GM21529 (cell line): ENCODE measurements at regions not wholly inside any gene's neighbourhood (a gene's known extent, or its start where the extent isn't known, plus 50 kb on each side); places are given as distances from the start of the nearest gene placed in this dataset.
"Not testable (repeated sequence)": the region's sequence is repeated elsewhere in the genome, so short reads cannot be mapped to it uniquely, and the experiment has no call there.

ENCODE experiments used
- ATAC-seq: cut with Tn5 transposase; IDR thresholded peaks from one replicate; pipeline ENCODE4 v1.9.1; 2021; ENCODE audit not compliant: unreplicated experiment

DNA sequence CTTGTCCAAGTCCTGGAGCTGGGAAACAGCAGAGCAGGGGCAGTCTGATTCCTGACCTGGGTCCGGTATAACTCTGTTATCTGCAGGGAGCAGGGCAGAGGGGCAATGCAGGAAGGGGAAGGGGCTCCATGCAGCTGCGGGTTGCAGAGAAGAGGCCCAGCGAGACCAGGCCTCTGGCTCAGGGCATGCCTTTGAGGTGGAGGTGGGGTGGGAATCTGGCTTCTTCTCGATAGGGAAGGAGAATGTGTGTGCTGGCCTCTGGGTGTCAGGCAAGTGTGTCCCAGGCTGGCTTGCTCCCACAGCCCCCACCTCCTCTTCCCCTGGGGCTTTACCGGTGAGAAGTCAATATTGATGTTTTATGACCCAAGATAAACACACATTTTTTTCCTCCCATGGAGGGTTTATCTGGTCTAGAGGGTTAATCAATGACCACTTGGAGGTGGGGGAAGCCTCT lies 187.1 kb upstream of the HAAO start:
- ATAC-seq = no peak

DNA sequence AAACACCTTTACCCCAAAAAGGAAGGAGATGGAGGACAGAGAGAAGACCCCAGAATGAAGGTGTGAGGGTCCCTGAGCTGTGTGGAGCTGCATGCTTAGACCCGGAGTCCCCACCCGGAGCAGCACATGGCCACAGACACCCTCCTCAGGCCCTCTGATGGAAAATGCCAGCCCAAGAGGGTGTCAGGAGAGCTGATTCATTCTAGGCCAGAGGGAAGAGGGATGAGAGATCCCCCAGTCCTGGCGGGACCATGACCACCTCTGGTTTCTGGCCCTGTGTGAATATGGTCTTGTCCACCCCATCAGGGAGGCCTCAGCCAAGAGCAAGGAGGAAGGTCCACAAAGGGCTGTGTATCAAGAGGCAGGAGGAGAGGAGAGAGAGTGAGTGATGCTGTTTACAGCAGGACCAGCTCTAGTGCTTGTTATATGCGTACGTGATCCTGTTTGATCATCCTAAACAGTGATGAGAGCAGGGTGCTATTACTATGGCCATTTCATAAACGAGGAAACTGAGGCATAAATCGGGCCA lies 186.6 kb upstream of the HAAO start:
- ATAC-seq = no peak

DNA sequence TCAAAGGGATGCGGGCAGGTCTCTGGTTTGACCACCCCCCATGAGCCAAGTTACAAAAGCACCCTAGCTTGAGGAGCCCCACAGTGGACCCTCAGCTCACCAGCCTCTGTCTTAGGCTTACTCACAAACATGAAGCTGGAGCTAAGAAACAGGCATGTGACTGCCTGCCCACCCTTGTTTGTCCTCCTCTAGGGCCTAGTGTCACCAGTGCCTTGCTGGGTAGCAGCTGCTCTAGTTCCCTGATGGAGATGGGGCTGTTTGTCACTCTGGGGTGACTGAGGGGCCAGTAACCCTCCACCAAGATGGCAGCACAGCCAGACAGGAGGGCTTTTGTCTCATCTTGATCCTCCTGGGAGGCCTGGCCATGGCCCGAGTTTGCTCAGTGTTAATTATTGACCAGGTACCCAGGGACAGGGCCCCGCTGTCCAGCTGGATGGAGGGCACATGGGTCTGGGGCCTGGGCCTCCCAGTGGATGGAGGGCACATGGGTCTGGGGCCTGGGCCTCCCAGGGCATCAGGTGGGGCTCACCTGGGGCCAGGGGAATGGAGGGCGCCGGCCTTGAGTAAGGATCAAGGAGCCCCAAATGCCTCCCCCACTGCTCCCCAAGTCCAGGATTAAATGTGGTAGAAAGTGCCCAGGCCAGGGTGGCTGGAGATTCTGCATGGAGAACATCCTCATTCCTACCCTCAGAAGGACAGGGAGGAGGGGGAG lies 185.9 kb upstream of the HAAO start:
- no peak for ATAC-seq

DNA sequence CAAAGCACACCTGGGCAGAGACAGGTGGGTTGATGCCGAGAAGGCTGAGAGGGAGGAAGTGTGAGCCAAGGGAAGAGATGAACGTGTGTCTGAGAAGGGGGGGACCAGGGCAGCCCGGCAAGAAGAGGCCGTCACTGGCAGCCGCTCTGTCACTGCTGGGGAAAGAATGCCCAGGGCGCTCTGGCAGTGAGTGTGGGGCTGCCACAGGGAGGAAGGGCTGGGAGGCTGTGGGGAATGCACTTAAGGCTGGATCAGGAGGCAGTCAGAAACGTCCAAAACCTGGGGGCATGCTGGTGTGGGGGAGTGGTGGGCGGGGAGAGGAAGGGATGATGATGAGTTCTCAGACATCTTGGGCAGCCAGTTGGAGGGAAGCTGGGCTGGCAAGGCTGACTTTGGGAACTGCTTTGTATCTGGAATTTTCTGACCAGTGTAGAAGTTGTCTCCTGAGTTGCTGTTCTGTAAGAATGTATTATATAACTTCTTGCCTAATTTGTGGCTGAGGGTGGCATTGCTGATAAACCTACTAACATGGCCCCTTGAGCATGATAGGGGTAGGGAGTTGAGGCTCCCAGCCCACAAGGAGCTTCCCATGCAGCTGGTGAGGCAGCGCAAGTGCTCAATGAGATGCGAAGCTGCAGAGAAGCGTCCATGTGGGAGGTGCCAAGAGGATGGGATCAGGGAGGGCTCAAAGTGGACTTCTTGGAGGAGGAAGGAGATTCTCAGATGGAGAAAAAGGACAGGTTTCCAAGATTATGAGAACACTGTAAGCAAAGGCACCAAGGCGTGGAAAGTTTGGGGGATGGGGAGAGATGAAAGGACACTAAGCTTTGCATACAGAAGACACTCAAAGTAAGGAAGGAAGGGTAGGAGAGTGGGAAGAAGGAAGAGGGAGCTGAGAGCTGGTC lies 185.1 kb upstream of the HAAO start:
- ATAC-seq = no peak

DNA sequence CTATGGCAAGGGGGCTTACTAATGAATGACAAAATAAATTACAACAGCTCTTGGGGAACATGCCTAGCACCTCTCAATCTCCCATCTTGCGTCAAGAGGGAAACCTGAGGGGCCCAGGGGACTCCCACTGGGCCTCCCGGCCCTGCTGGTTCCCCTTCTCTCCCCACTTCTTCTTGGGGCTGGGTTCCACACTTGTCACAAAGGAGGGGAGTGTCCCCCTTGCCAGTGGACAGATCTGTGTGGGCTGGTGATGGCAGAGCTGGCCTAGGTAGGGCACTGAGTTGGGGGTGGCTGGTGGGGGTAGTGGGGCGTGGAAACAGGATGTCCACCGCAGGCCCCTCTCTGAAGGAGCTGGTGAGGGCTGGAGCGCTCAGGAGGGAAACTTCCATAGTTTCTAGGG lies 184.0 kb upstream of the HAAO start:
- ATAC-seq = no peak

GRCh38 chr2:42974721-42975717 lies 182.6 kb upstream of the HAAO start:
- no peak for ATAC-seq

DNA sequence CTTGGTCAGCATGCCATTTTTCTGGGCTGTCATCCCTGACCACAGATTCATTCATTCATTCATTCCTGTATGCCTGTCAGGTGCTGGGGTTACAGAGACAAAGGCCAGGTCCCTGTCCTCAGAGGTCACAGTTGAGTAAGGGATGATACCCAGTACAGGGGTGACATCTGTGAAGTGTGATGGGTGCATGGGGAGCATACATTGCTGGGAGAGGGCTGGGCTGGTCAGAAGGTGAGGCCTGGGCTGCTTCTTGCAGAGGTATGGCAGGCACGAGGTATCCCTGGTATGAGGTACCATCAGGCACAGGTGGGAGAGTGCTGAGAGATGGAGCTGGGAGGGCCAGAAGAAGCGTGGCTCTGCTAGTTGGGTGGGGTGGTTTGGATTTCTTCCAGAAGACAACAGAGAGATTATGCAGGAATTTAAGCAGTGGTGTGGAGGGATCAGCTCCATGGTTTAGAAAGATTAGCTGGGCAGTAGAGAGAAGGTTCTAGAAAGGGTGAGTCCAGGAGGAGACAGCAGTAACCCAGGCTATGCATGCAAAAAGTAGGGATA lies 181.9 kb upstream of the HAAO start:
- ATAC-seq = no peak

DNA sequence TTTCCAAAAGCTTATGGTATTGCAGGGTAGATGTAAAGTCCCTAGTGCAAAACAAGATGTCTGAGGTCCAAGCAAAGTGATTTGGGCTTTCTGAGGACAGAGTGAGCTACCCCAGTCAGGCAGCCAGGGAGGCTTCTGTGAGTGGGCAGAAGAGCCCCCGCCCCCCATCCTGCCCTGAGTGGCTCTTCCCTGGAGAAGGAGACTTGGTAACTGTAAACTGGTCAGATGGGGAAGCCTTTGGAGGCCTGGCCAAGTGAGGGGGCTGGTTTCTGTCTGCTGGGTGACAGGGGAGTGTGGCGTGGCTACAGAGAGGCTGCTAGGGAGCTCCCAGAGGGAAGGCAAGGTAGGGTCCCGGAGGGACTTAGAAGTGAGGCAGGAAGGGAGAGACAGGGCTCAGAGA lies 181.3 kb upstream of the HAAO start:
- ATAC-seq = no peak

- ATAC-seq = not testable (repeated sequence)
Measured at GRCh38 chr2:42972933-42973516, 180.6 kb upstream of the HAAO start.

DNA sequence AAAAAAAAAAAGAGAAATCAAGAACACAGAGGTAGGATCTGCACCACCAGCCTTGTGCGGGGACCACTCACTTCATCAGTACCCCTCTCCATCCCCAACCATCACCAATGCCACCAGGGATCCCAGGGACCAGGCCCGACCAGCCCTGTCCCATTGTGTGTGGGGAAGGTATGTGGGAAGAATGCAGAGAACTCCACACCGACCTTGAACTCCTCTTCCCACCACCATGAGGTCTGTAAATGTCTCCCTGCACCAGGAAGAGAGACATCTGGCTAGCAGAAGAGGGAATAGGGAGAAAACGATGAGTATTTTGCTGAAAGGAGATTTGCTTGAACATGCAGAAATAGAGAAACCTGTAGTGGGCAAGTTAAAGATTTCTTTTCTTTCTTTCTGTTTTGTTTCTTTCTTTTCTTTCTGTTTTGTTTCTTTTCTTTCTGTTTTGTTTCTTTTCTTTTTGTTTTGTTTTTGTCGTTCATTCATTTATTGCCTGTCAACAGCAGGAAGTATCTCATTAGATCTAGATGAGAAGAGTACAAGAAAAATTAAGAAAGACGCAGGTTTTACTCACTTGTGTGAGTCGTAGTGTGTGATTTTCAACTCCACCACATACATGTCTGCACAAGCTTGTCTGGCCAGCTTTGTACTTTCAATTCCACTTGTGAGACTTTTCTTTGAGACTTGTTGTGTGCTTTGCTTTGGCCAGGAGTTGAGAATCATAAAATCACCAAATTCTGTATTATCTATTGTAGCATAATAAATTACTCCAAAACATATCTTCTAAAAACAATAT lies 179.8 kb upstream of the HAAO start:
- no peak for ATAC-seq

- no peak for ATAC-seq
Measured at GRCh38 chr2:42971381-42971780, 179.0 kb upstream of the HAAO start.

GRCh38 chr2:42970151-42970550 lies 177.8 kb upstream of the HAAO start:
- no peak for ATAC-seq

DNA sequence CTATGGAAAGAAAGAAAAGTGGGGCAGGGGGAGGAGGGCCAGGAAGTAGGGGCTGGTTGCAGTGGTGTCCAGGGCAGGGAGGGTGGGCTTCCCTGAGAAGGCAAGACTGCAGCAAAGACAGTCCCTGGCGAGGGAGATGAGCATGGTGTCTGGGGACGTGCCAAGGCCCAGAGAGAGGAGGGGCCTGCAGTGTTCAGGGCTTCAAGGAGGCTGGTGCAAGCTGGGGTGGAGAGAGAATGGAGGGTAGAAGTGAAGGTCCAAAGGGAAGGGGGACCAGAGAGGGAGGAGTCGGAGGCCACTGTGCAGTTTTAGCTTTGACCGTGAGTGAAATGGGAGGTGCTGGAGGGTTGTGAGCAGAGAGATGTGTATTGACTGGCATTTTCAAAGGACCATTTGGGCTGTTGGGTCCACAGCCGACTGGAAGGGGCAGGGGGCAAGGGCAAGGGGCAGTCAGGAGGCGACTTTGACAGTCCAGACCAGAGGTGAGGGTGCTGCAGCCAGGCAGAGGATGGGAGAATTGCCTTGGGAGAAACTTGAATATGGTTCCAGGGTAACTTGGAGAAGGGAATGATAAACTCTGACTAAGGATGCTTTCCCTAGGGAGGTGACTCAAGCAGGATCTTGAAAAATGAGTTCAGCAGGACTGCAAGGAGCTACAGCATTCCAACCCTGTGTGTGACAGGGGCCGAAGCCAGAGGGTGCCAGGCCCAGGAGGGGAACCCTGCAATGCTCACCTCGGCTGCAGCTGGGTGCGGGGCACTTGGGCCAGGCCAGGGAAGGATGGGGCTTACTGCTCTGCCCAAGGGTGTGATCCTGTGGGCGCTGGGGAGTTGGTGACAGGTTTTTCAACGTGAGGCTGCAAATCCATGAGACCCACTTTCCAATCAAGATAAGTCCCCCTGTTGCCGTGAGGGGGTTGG lies 177.1 kb upstream of the HAAO start:
- no peak for ATAC-seq

DNA sequence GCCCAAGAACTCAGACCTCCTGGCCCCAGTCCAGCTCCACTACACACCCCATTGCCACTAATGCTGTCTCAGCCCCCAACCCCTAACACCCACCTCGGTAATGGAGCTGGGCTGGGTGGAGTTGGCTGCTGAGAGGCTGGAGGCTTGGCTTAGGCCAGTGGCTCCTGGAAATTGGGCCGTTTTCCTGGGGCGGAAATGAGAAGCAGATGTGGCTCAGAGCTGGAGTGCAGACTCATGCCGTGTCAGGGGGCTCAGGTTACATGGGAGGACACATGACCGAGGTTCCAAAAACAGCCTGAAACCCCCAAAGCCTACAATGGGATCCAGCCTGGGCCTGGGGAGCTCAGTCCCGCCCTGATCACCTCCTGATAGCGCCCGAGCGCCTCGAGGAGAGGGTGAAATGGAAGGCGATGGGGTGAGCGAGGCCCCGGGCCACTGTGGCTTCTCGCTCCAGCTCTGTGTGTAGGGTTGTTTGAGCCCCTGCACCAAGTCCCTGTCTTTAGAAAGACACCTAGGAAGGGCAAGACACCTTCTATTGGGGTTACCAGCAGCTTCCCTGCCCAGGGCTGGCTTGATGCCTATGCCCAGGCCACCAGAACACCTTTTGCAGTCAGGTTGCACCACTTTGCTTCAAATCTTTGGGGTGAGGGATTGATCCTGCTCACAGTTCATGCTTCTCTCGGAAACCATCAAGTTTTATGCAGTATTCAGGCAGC lies 175.7 kb upstream of the HAAO start:
- no peak for ATAC-seq

- no peak for ATAC-seq
Measured at GRCh38 chr2:42965910-42966309, 173.5 kb upstream of the HAAO start.

GRCh38 chr2:42965196-42965595 lies 172.8 kb upstream of the HAAO start:
- ATAC-seq = no peak

GRCh38 chr2:42964439-42965083 lies 172.2 kb upstream of the HAAO start:
- ATAC-seq = no peak
